Body of pancreas (tissue), 4 donors: ENCODE measurements at regions not wholly inside any gene's neighbourhood (a gene's known extent, or its start where the extent isn't known, plus 50 kb on each side); places are given as distances from the start of the nearest gene placed in this dataset.

ENCODE experiments used
- CTCF ChIP-seq, 7 experiments: fragments of 450-650 bp in 4 of 7; fragments of 200-600 bp in 3 of 7; sonication (generic) in 3 of 7; IDR thresholded peaks; one replicate each; pipeline ENCODE4 v1.5.1; 2016 to 2019; ENCODE audit warnings: antibody characterized with exemption in 7 of 7
- POLR2A ChIP-seq, 3 donors: fragments of 450-650 bp; IDR thresholded peaks; one replicate each; pipeline ENCODE4 v1.6.1; 2016; ENCODE audit warnings: antibody characterized with exemption in 3 of 3, mild to moderate bottlenecking in 2 of 3

- TF ChIP-seq CTCF (IDR thresholded peaks at IDR 0.05) (no peak), POLR2A (IDR thresholded peaks at IDR 0.05) (no peak)
Observed at GRCh38 chr12:111085096-111085495, 164.7 kb upstream of the MYL2 start.
